ENCODE measurements at regions not wholly inside any gene's neighbourhood (a gene's known extent, or its start where the extent isn't known, plus 50 kb on each side); places are given as distances from the start of the nearest gene placed in this dataset.
"Not testable (repeated sequence)": the region's sequence is repeated elsewhere in the genome, so short reads cannot be mapped to it uniquely, and the experiment has no call there.

DNA sequence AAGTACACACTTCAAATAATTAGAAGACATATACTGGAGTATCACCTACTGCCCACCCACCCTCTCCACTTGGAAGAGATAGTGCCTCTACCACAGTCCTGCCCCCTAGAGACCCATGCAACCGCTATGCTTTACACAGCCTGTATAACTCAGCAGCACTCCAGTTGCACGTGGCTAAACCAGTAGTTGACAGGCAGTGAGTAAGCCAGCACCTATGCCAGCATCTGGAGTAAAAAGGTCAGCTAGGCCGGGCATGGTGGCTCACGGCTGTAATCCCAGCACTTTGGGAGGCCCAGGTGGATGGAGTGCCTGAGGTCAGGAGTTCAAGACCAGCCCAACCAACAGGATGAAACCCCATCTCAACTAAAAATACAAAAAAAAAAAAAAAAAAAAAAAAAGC, 356.4 kb downstream of the NR2F1-AS1 start:
- Histone ChIP-seq H3K27ac (no peak overlapping the region), H3K4me1 (no peaks in the 10 kb centered on the region), H3K9me3 (no peaks in the 10 kb centered on the region), H3K27me3 (no peaks in the 10 kb centered on the region), H3K36me3 (no peaks in the 10 kb centered on the region), H3K4me3 (no peak overlapping the region)
- intact Hi-C loops (cut with DNase I; ENCODE audit: low total_unique reads) (no loop called here), in situ Hi-C loops (cut with MboI; ENCODE audit: low sequenced_read_pairs in 4 of 4) (no loop called here)
- no peak for DNase-seq
- TF ChIP-seq POLR2A (IDR thresholded peaks at IDR 0.05), result no peak
- TF ChIP-seq CTCF (IDR thresholded peaks at IDR 0.05 in 4 of 5, conservative IDR thresholded peaks at IDR 0.05 in 1 of 5), result no peak
- no peak for ATAC-seq

DNA sequence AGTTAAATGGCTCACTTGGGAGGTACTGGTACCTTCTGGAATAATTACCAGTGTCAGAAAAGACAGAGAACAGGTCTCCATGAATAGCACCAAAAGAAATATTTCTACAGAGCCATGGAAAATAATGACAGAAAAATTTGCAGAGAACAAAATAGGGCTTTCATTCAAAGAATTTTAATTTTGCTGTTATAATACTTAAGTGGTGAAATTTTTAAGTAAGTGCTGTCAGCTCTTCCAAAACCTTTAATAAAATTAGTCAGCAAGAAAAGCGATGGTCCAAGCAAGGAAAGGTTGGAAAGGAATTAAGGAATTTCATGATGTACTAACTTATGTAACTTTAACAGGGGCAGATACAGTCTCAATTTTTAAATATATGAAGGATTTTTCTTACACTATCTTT, 359.2 kb downstream of the NR2F1-AS1 start:
- no peaks in the 10 kb centered on the region for H3K27me3 ChIP-seq
- in situ Hi-C loops (cut with MboI; ENCODE audit: low sequenced_read_pairs in 4 of 4), result no loop called here
- H3K4me1 ChIP-seq, result no peaks in the 10 kb centered on the region
- TF ChIP-seq POLR2A (IDR thresholded peaks at IDR 0.05) (no peak), CTCF (IDR thresholded peaks at IDR 0.05 in 4 of 5, conservative IDR thresholded peaks at IDR 0.05 in 1 of 5) (no peak)
- H3K27ac ChIP-seq, result no peak overlapping the region
- no peaks in the 10 kb centered on the region for H3K36me3 ChIP-seq
- H3K9me3 ChIP-seq, result no peaks in the 10 kb centered on the region
- ATAC-seq (no peak), DNase-seq (no peak)
- intact Hi-C loops (cut with DNase I; ENCODE audit: low total_unique reads), result no loop called here
- no peak overlapping the region for H3K4me3 ChIP-seq

DNA sequence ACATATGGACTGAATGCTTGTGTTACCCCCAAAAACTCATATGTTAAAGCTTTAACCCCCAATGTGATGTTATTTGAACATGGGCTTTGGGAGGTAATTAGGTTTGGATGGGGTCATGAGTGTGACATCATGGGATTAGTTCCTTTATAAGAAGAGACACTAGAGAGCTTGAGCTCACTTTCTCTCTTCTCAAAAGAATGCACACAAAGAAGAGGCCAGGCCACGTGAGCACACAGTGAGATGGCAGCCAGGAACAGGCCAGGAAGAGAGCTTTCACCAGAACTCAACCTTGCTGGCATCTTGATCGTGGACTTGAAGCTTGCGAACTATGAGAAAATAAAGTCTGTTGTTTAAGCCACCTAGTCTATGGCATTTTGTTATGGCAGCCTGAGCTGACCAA, 360.6 kb downstream of the NR2F1-AS1 start:
- Histone ChIP-seq H3K4me3 (no peak overlapping the region), H3K27me3 (no peaks in the 10 kb centered on the region), H3K36me3 (no peaks in the 10 kb centered on the region), H3K9me3 (no peaks in the 10 kb centered on the region), H3K4me1 (no peaks in the 10 kb centered on the region), H3K27ac (no peak overlapping the region)
- no peak for TF ChIP-seq POLR2A (IDR thresholded peaks at IDR 0.05)
- no peak for TF ChIP-seq CTCF (IDR thresholded peaks at IDR 0.05 in 4 of 5, conservative IDR thresholded peaks at IDR 0.05 in 1 of 5)
- DNase-seq (no peak), ATAC-seq (no peak)
- in situ Hi-C loops (cut with MboI; ENCODE audit: low sequenced_read_pairs in 4 of 4) (no loop called here), intact Hi-C loops (cut with DNase I; ENCODE audit: low total_unique reads) (no loop called here)

GRCh38 chr5:93219641-93220145, 361.3 kb downstream of the NR2F1-AS1 start:
- in situ Hi-C loops (cut with MboI; ENCODE audit: low sequenced_read_pairs in 4 of 4) (no loop called here), intact Hi-C loops (cut with DNase I; ENCODE audit: low total_unique reads) (no loop called here)
- no peaks in the 10 kb centered on the region for H3K36me3 ChIP-seq
- TF ChIP-seq CTCF (IDR thresholded peaks at IDR 0.05 in 4 of 5, conservative IDR thresholded peaks at IDR 0.05 in 1 of 5), result no peak
- TF ChIP-seq POLR2A (IDR thresholded peaks at IDR 0.05), result no peak
- no peaks in the 10 kb centered on the region for H3K27me3 ChIP-seq
- no peak overlapping the region for H3K4me3 ChIP-seq
- DNase-seq (no peak), ATAC-seq (no peak)
- no peaks in the 10 kb centered on the region for H3K4me1 ChIP-seq
- no peak overlapping the region for H3K27ac ChIP-seq
- H3K9me3 ChIP-seq, result no peaks in the 10 kb centered on the region

DNA sequence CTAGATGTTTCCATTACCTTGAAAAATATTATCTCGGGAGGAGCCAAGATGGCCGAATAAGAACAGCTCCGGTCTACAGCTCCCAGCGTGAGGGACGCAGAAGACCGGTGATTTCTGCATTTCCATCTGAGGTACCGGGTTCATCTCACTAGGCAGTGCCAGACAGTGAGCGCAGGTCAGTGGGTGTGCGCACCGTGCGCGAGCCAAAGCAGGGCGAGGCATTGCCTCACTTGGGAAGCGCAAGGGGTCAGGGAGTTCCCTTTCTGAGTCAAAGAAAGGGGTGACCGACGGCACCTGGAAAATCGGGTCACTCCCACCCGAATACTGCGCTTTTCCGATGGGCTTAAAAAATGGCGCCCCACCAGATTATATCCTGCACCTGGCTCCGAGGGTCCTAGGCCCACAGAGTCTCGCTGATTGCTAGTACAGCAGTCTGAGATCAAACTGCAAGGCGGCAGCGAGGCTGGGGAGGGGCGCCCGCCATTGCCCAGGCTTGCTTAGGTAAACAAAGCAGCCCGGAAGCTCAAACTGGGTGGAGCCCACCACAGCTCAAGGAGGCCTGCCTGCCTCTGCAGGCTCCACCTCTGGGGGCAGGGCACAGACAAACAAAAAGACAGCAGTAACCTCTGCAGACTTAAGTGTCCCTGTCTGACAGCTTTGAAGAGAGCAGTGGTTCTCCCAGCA, 367.8 kb downstream of the NR2F1-AS1 start:
- intact Hi-C loops (cut with DNase I; ENCODE audit: low total_unique reads); in situ Hi-C loops (cut with MboI; ENCODE audit: low sequenced_read_pairs in 4 of 4); H3K4me3 ChIP-seq; H3K4me1 ChIP-seq; ATAC-seq; H3K36me3 ChIP-seq; H3K9me3 ChIP-seq; DNase-seq; H3K27ac ChIP-seq; H3K27me3 ChIP-seq: not testable (repeated sequence)
